MM.1S (cell line): ENCODE measurements at regions not wholly inside any gene's neighbourhood (a gene's known extent, or its start where the extent isn't known, plus 50 kb on each side); places are given as distances from the start of the nearest gene placed in this dataset.

Experiments
- EZH2 ChIP-seq: fragments of 300-600 bp; sonication (generic); optimal IDR thresholded peaks from 2 replicates; pipeline ENCODE3; 2017; ENCODE audit warnings: low read depth, mild to moderate bottlenecking, antibody characterized with exemption, low read length, mixed read lengths
- TF ChIP-seq, protein P1 (sequence below): fragments of 300-600 bp; sonication (generic); IDR thresholded peaks from 2 replicates; pipeline ENCODE4 v1.5.1; 2016; ENCODE audit warnings: antibody characterized with exemption, low read length, mixed read lengths

- TF ChIP-seq, protein P1, sequence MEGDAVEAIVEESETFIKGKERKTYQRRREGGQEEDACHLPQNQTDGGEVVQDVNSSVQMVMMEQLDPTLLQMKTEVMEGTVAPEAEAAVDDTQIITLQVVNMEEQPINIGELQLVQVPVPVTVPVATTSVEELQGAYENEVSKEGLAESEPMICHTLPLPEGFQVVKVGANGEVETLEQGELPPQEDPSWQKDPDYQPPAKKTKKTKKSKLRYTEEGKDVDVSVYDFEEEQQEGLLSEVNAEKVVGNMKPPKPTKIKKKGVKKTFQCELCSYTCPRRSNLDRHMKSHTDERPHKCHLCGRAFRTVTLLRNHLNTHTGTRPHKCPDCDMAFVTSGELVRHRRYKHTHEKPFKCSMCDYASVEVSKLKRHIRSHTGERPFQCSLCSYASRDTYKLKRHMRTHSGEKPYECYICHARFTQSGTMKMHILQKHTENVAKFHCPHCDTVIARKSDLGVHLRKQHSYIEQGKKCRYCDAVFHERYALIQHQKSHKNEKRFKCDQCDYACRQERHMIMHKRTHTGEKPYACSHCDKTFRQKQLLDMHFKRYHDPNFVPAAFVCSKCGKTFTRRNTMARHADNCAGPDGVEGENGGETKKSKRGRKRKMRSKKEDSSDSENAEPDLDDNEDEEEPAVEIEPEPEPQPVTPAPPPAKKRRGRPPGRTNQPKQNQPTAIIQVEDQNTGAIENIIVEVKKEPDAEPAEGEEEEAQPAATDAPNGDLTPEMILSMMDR = no peak
- no peak for TF ChIP-seq EZH2
Observed at GRCh38 chr18:77632758-77633157, 383.1 kb downstream of the GALR1 start.
